CD4-positive, alpha-beta T cell treated with Interleukin-4 for 1 hour (primary cell): ENCODE measurements at regions not wholly inside any gene's neighbourhood (a gene's known extent, or its start where the extent isn't known, plus 50 kb on each side); places are given as distances from the start of the nearest gene placed in this dataset.

ENCODE experiments used
- DNase-seq, 2 donors: peaks; one replicate each; pipeline ENCODE4 v3.0.0-alpha.2; 2020 to 2022

DNA sequence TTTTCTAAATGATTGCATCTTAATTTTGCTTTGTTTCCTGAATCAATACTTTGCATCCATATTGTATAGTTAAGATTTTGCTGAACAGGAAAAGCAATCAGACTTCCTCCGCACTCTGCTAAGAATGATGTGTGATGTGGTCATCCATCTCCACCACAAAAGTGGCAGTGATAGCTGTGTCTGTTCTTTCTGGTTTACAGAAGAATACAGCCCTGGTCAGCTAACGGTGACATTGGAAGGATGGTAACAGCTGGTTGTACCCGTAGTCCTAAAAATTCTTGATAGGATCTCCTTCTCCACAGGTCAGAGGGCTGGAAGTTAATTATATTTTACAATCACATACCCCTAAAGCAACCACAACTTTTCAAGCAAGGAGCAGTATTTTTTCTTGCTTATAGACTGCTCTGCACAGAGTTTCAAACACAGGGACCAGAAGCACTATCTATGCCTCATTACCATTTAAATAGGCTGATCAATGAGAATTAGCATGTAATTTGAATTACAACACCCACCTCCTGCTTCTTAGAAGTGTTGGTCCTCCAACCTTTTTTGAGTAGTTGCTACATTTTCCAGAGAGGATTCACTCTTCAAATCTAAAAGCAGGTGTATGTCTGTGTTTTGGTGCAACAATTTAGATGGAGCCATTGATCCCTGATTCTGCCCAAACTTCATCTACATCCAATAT is 1191.9 kb upstream of the NUDT12 start:
- DNase-seq, result no peak

GRCh38 chr5:104751969-104752368 is 1189.4 kb upstream of the NUDT12 start:
- DNase-seq, result no peak

- no peak for DNase-seq
Measured at GRCh38 chr5:104739905-104740304, 1177.3 kb upstream of the NUDT12 start.

DNA sequence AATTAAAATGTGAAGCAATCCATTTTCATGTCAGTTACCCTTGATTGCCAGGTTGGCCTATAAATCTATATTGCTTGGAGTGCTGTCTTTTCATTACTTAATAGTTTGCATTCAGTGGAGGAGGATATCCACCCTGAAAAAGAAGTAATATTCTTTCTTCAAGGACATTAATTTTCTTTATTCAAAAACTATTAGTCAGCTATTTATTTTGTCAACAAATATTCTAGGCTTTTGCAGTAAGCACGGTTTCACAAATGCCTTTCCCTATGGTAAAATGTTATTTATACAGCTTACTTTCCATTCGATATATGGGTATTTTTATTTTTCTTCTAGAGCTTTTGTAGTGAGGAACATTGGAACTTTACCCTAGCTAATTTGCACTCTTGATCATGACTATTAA is 1176.9 kb upstream of the NUDT12 start:
- no peak for DNase-seq

DNA sequence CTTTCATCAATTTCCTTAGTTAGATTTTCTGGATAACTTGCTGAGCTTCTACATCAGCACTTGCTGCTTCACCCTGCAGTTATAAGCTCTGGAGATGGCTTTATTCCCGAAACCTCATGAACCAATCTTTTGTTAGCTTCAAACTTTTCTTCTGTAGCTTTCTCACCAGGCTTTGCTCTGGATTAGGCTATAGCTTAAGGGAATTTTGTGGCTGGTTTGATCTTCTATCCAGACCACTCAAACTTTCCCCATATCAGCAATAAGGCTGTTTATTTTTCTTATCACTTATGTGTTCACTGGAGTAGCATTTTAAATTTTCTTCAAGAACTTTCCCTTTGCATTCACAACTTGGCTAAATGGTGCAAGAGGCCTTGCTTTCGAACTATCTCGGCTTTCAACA is 1173.5 kb upstream of the NUDT12 start:
- no peak for DNase-seq

DNA sequence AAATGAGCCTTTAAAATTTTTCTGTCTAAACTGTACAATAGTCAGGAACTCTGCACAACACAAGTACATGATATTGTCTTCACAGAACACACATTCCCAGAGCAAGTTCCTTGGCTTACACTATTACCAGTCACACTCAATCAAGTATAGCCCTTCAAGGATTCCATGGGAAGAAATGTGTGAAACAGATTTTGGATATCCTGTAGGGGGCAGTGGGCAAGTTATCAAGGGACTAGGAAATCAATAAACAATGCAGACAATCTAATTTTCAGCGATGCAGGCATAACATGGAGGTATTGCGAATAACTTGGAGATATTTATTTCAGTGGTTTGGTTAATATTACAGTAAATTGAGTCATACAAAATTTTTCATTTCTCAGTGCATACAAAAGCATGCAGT is 1171.5 kb upstream of the NUDT12 start:
- DNase-seq, result no peak

DNA sequence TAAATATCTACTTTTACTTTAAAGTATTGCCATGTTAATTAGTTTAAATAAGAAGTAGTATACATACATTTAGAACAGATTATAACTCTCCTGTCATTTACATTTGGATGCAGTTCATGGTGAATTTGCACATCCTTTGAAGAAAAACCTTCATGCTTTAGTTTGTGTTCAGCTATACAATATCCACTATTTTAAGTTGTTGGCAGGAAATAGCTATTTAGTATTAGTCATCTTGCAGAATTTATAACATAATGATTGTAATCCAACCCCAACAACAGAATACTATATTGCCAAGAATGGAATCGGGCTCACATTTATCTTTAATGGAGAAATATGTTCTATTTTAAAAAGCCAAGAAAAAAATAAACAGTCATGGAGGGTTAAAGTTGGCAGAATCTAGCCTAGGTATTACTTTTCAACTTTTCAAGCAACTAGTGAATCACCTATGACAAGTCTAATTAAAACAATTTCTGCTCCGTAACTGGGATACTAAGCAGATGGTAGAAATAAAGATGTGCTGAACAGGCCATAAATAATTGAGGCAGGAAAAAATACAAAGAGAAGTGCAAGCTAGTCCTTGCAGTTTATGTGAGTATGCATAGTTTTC is 1170.6 kb upstream of the NUDT12 start:
- DNase-seq, result no peak

- no peak for DNase-seq
Measured at GRCh38 chr5:104731331-104731730, 1168.7 kb upstream of the NUDT12 start.

DNA sequence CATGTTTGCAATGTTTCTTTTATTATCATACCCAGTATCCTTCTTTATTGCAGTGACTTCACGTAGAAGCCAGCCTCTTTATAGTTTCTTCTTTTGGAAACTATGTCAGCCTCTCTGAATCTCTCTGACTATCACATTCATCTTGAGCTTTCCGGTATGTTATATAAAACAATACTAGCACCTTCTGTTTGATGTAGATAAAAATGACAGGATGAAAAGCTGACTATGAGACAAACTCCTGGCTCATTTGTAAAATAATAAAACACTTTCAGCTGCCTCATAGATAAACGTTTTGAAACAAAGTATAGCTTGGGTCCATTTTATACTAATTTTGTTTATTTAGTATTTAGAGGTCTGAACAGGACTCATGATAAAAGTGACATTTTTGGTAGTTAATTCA is 1145.4 kb upstream of the NUDT12 start:
- no peak for DNase-seq

GRCh38 chr5:104706600-104706999 is 1144.0 kb upstream of the NUDT12 start:
- no peak for DNase-seq

DNA sequence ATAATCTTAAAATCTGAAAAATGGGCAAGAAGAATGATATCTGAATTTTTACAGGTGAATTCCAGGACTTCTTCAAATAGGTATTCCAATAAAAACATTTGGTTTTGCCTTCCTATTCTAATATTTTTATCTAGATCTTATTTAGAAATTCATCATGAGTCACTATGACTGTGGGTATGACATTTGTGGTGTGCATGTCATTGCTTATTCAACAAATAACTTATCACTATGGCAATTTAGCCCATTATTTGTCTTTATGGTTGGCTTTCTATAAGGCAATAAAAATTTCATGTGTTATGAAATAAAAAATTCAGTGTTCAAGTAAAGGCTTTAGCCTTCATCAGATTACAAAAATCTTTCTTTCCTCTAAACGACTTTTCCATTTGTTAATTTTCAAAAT is 1139.6 kb upstream of the NUDT12 start:
- no peak for DNase-seq

DNA sequence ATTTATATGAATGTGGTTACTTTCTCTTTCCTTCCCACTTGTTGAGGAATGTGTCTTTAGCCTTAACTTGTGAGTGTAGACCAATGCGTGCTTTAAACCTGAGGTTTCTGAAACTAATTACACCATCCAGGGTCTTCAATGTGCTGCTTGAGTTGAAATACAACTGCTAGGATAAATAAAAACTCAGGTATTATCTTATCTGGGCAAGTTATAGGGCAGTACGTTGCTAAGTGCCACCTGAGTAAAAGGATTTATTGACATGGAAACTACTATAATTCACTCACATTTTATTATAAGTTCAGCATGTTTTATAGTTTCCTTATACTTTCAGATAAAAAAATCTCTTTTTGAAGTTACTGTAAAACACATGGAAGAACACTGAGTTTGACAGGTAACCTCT is 1136.8 kb upstream of the NUDT12 start:
- DNase-seq, result no peak

GRCh38 chr5:104661256-104661655 is 1098.7 kb upstream of the NUDT12 start:
- DNase-seq, result no peak

- DNase-seq, result no peak
Measured at GRCh38 chr5:104659497-104659896, 1096.9 kb upstream of the NUDT12 start.

DNA sequence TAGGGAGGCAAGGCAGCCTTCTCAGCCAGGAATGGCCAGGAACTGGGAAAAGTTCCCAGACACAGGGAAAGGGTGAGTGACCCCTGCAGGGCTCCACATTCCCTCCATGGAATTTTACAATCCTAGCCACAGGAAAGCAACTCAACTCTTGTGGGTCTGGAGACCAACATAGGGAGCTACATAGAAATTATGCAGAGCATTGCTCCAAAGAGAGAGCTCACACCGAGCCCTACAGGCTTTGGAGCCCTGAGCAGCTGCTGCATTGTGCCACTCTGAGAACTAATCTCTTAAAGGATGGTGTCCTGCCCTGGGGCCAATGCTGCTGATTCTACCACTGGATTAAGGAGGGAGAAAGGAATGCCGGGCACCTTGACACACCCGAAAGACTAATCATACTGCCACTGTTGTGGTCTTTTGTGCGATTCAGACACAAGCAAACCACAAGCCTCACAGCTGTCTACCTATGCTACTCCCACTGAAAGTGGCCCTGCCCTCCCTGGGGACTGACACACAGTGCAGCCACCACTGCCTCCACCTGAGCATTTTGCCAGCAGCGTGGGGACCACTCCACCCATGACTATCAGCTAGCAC is 1089.8 kb upstream of the NUDT12 start:
- DNase-seq, result no peak

DNA sequence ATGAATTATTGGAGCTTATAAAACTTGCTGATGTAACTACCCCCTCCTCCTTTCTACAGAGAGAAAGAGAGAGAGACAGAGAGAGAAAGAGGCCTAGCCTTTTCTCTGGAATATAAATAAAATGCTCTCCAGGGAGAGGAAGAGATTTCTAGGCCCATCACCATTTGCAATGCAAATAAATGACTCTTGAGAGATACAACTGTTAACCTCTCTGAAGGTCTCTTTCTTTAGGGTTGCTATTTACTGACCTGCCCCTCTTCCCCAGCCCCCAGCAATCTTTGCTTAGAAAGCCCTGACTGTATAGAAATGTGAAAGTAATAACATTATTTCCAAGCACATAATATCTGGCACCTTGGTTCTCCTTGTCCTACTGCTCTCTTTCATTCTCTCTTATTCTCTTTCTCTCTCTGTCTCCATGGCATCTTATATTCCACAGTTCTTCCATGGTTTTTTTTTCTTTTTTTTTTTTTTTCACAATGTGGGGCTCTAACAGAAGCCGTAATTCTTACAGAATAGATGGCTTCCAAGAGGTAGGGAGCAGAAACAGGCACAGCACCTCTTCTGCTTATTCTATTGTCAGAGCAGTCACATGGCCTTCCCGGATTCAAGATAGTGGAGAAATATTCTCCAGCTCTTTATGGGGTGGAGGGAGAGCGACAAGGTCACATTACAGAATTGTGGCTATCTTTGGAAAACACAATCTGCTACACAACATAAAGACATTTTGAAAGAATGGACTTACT is 1087.9 kb upstream of the NUDT12 start:
- no peak for DNase-seq

DNA sequence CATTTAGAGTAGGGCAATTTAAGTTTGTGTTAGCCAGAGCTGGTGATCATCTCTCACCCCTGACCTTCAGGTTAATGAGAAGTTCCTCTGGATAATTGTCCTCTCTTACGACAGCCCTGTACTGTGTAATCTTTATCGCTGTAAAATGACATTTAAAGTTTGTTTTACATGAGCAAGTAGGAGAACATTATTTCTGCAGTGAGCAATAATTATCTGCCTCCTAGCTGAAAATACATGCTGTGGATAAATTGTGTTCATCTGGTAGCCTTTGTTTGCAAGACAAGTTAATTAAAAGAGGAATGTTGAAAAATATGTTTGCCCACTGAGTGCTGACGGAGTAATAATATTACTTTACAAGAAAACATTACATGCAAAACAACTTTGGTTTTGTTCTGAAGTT is 1083.8 kb upstream of the NUDT12 start:
- no peak for DNase-seq

- no peak for DNase-seq
Measured at GRCh38 chr5:104643320-104643719, 1080.7 kb upstream of the NUDT12 start.

DNA sequence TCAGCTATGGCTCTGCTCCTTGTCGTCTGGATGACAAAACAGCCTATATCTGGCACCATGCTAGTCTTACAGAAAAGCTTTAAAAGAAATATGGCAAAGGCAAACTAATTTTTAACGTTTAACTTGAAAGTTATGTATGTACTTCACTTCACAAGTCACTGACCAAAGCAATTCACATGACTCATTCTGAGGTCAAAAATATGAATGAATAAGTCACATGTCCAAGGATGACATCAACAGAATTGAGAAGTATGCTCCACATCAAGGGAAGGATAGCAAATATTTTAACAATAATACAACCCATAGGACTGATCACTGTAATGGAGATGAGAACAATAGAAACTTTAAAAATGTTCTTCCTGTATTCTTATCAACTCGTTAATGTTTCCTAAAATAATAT is 1072.6 kb upstream of the NUDT12 start:
- DNase-seq, result no peak

DNA sequence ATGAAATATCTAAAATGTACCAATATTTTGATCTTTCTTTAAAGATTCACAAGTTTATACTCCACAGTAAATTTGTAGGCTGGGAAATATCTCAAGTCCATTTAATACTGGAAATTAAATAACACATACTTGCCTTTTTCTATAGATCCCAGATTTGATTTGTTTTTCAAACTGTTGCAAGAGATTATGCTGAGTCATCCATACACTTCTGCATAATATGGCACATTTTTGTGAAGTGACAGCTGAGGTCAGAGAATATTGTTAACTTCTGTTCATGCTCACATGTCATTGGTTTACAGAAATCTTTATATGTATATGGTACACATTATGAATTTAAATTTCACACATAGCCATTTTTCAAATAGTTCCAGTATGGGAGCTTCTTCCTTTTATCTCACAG is 1066.3 kb upstream of the NUDT12 start:
- DNase-seq, result no peak

DNA sequence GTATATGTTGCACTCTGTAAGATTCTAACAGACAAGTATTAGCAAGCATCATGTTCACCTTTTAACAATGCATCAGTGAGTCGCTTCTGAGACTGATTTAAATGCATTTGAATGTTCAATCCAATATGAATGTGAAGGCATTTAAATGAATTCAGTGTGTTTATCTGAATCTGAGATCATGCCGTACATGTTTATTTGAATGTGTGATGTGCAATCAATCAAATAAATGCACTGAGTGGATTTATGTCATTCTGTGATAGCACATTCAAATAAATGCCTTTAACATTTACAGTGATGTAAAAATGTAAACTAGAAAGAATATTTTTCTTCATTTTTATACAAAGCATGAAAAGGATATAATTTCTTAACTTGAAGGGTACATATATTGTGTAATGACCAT is 1063.5 kb upstream of the NUDT12 start:
- DNase-seq, result no peak

GRCh38 chr5:104612005-104612404 is 1049.4 kb upstream of the NUDT12 start:
- DNase-seq, result no peak

DNA sequence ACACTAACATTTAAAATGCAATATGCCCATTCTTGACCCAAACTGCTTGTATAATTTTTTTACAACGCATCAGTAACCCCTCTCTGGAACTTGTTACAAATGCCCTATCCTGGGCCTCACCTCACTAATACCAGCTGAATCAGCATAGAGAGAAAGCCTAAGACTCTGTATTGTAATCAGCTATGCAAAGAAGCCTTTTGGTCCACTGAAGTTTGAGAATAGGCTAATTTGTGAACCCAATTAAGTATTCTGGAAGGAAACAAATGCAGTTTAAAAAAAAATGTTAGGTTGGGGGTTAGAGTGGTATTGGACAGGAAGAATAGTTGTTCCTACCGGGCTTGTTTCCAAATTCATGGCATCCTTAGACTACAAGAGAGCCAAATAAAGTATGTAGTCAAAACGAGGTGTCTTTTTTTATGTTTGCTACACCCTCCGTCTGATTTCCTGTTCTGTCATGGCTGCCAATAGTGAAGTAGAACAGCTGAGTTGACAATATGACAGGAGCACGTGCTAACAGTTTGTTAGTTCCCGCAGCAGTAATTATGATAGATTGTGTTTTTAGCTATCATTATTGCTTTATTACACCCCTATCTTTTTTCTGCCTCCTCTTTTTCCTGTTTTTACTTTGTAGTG is 1048.7 kb upstream of the NUDT12 start:
- no peak for DNase-seq
